Endothelial cell of umbilical vein (primary cell): ENCODE measurements at regions not wholly inside any gene's neighbourhood (a gene's known extent, or its start where the extent isn't known, plus 50 kb on each side); places are given as distances from the start of the nearest gene placed in this dataset.

Experiments
- BruUV-seq: library from RNA; stranded (reverse); fragments of 400-500 nt; replicated peaks from 2 replicates; lab custom pipeline; 2021; lab: Mats Ljungman, UMichigan
- CTCF ChIA-PET: fragments of 300-600, 350-600 bp; sonication (Branson Sonifier 250); formaldehyde crosslinking; loops from one replicate; lab custom pipeline; 2021; ENCODE audit warnings: antibody characterized with exemption, inconsistent platforms; lab: Charles Lee
- POLR2A ChIA-PET: fragments of 300-600, 350-600 bp; sonication (Branson Sonifier 250); formaldehyde crosslinking; loops from one replicate; lab custom pipeline; 2021; ENCODE audit warnings: antibody characterized with exemption, inconsistent platforms; lab: Charles Lee
- DNase-seq: peaks from one replicate; pipeline ENCODE4 v3.0.0-alpha.2; 2011; ENCODE audit warnings: low read depth, low spot score
- FAIRE-seq: peaks from 2 replicates; lab custom pipeline; 2011; peaks lifted over from hg19 to GRCh38; lab: Jason Lieb, UNC
- H2AFZ ChIP-seq: 2 replicates; pipeline ENCODE4 v1.6.0; 2012; ENCODE audit warnings: low read depth, low read length, control low read depth, inconsistent platforms
- H3K27ac ChIP-seq: 2 replicates; pipeline ENCODE4 v1.5.1; 2011; ENCODE audit warnings: low read depth, mild to moderate bottlenecking, control low read depth, low read length, moderate library complexity; ENCODE audit not compliant: insufficient read depth
- H3K27me3 ChIP-seq, 2 experiments: 2 replicates each; pipeline versions ENCODE4 v1.6.0 to v1.6.1; 2011; ENCODE audit warnings: low read length in 2 of 2, mixed read lengths in 1 of 2; ENCODE audit not compliant: control insufficient read depth in 2 of 2, insufficient read depth in 2 of 2
- H3K36me3 ChIP-seq, 2 experiments: 2 replicates in 1 of 2; 3 replicates in 1 of 2; pipeline ENCODE4 v1.5.1; 2011; ENCODE audit warnings: low read length in 2 of 2, mild to moderate bottlenecking in 1 of 2, moderate library complexity in 1 of 2; ENCODE audit not compliant: control insufficient read depth in 2 of 2, insufficient read depth in 2 of 2; ENCODE audit errors: extremely low read depth in 1 of 2
- H3K4me1 ChIP-seq: 3 replicates; pipeline ENCODE4 v1.5.1; 2011; ENCODE audit warnings: mild to moderate bottlenecking, low read length; ENCODE audit not compliant: control insufficient read depth, insufficient read depth; ENCODE audit errors: extremely low read depth
- H3K4me2 ChIP-seq: 2 replicates; pipeline ENCODE4 v1.6.1; 2011; ENCODE audit warnings: low read length, control low read depth, mixed read lengths; ENCODE audit not compliant: insufficient read depth
- H3K4me3 ChIP-seq, 3 experiments: fragments of 200-600 bp in 1 of 3; sonication (generic), shearing (Covaris generic) in 1 of 3; replicated peaks in 1 of 3; 2 replicates each; pipeline ENCODE4 v1.5.1; 2011 to 2016; ENCODE audit warnings: control low read depth in 3 of 3, low read length in 3 of 3, mild to moderate bottlenecking in 2 of 3, inconsistent platforms in 1 of 3, low read depth in 1 of 3, moderate library complexity in 1 of 3; ENCODE audit not compliant: insufficient read depth in 1 of 3
- H3K79me2 ChIP-seq: 2 replicates; pipeline ENCODE4 v1.6.0; 2012; ENCODE audit warnings: low read length, inconsistent platforms; ENCODE audit not compliant: control insufficient read depth, insufficient read depth
- H3K9ac ChIP-seq: replicated peaks from 2 replicates; pipeline ENCODE3; 2011; ENCODE audit warnings: low read length, control low read depth; ENCODE audit not compliant: insufficient read depth; ENCODE audit errors: extremely low read depth
- H3K9me1 ChIP-seq: replicated peaks from 3 replicates; pipeline ENCODE4 v1.6.0; 2011; ENCODE audit warnings: mild to moderate bottlenecking, low read length; ENCODE audit not compliant: control insufficient read depth, insufficient read depth; ENCODE audit errors: extremely low read depth
- H3K9me3 ChIP-seq: replicated peaks from 2 replicates; pipeline ENCODE4 v1.5.1; 2012; ENCODE audit warnings: low read length, inconsistent platforms; ENCODE audit not compliant: control insufficient read depth, insufficient read depth
- H4K20me1 ChIP-seq: replicated peaks from 2 replicates; pipeline ENCODE3; 2011; ENCODE audit warnings: mild to moderate bottlenecking, low read length; ENCODE audit not compliant: control insufficient read depth, insufficient read depth; ENCODE audit errors: extremely low read depth
- EZH2 ChIP-seq: IDR thresholded peaks from 2 replicates; pipeline ENCODE4 v1.6.1; 2012; ENCODE audit warnings: borderline replicate concordance, low read depth, mild to moderate bottlenecking, moderate library complexity, low read length, inconsistent platforms; ENCODE audit not compliant: severe bottlenecking
- FOS ChIP-seq: IDR thresholded peaks from 2 replicates; pipeline ENCODE4 v1.6.1; 2011; ENCODE audit warnings: mild to moderate bottlenecking, low read length, moderate library complexity, borderline replicate concordance; ENCODE audit not compliant: insufficient read depth
- GATA2 ChIP-seq: IDR thresholded peaks from 2 replicates; pipeline ENCODE4 v1.7.0; 2011; ENCODE audit warnings: low read depth, mild to moderate bottlenecking, moderate library complexity, mixed read lengths, low read length; ENCODE audit not compliant: insufficient read length, insufficient read depth
- JUN ChIP-seq: IDR thresholded peaks from 2 replicates; pipeline ENCODE4 v1.6.1; 2011; ENCODE audit warnings: borderline replicate concordance, low read depth; ENCODE audit not compliant: insufficient read length, insufficient read depth
- MAX ChIP-seq: IDR thresholded peaks from 2 replicates; pipeline ENCODE4 v1.6.1; 2011; ENCODE audit not compliant: insufficient read depth, insufficient read length
- MYC ChIP-seq: IDR thresholded peaks from one replicate; pipeline ENCODE4 v1.6.1; 2011; ENCODE audit warnings: mild to moderate bottlenecking, low read depth, low read length
- POLR2A ChIP-seq: IDR thresholded peaks from 2 replicates; pipeline ENCODE4 v1.6.1; 2012; ENCODE audit warnings: low read depth, mild to moderate bottlenecking, control low read depth, low read length
- POLR2AphosphoS5 ChIP-seq: IDR thresholded peaks from 2 replicates; pipeline ENCODE4 v1.6.1; 2012; ENCODE audit warnings: low read depth, mild to moderate bottlenecking, control low read depth, low read length, moderate library complexity; ENCODE audit not compliant: insufficient read depth
- dilution Hi-C: fragments of 300-500 bp; cut with MboI; formaldehyde crosslinking; loops from one replicate; pipeline ENCODE4 v1.15.0; 2019; ENCODE audit warnings: low sequenced_read_pairs; ENCODE audit not compliant: extremely low pct_ligation_motif_present
- intact Hi-C: fragments of 100-400 bp; cut with micrococcal nuclease; formaldehyde crosslinking; loops from one replicate; pipeline ENCODE4 v1.10.0; 2022
- TF ChIP-seq, protein P1 (sequence below), 2 donors: IDR thresholded peaks; 1 replicate in 1 of 2; 2 replicates in 1 of 2; pipeline ENCODE4 v1.5.1; 2011; ENCODE audit warnings: low read length in 2 of 2, mild to moderate bottlenecking in 2 of 2, moderate library complexity in 2 of 2, control low read depth in 1 of 2, inconsistent platforms in 1 of 2, low read depth in 1 of 2; ENCODE audit not compliant: insufficient read depth in 1 of 2; ENCODE audit errors: extremely low read depth in 1 of 2

DNA sequence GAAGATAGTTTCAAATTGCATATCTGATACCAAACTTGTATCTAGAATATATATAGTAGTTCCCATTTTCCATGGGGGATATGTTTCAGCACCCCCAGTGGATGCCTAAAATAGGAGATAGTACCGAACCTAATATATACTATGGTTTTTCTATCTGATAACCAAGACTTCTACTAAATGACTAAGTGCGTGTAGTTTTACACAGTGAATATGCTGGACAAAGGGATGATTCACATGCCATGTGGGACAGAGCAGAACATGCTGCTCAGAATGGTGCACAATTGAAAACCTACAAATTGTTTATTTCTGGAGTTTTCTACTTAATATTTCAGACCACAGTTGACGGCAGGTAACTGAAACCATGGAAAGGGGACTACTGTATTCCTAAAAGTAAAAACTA lies 73.4 kb upstream of the TP63 start:
- CTCF ChIA-PET: no interaction called here
- no peak overlapping the region for H3K4me3 ChIP-seq
- intact Hi-C loops: no loop called here
- H3K79me2 ChIP-seq: no peaks in the 10 kb centered on the region
- no peak overlapping the region for H3K27ac ChIP-seq
- TF ChIP-seq GATA2 (no peak), POLR2AphosphoS5 (no peak), FOS (no peak), POLR2A (no peak), MYC (no peak), JUN (no peak), MAX (no peak), EZH2 (no peak)
- TF ChIP-seq, protein P1, sequence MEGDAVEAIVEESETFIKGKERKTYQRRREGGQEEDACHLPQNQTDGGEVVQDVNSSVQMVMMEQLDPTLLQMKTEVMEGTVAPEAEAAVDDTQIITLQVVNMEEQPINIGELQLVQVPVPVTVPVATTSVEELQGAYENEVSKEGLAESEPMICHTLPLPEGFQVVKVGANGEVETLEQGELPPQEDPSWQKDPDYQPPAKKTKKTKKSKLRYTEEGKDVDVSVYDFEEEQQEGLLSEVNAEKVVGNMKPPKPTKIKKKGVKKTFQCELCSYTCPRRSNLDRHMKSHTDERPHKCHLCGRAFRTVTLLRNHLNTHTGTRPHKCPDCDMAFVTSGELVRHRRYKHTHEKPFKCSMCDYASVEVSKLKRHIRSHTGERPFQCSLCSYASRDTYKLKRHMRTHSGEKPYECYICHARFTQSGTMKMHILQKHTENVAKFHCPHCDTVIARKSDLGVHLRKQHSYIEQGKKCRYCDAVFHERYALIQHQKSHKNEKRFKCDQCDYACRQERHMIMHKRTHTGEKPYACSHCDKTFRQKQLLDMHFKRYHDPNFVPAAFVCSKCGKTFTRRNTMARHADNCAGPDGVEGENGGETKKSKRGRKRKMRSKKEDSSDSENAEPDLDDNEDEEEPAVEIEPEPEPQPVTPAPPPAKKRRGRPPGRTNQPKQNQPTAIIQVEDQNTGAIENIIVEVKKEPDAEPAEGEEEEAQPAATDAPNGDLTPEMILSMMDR (IDR thresholded peaks at IDR 0.05; ENCODE audit: extremely low read depth in 1 of 2, insufficient read depth in 1 of 2, low read depth in 1 of 2, low read length in 2 of 2): no peak
- FAIRE-seq (no peak), DNase-seq (no peak)
- H3K36me3 ChIP-seq: no peaks in the 10 kb centered on the region
- H2AFZ ChIP-seq: no peak overlapping the region
- H3K27me3 ChIP-seq: no peaks in the 10 kb centered on the region
- peaks cover 2% of the 10 kb centered on the region for H3K9me3 ChIP-seq
- H3K4me2 ChIP-seq: no peak overlapping the region
- H3K9me1 ChIP-seq: no peaks in the 10 kb centered on the region
- dilution Hi-C loops: no loop called here
- no peaks in the 10 kb centered on the region for H4K20me1 ChIP-seq
- no peaks in the 10 kb centered on the region for H3K4me1 ChIP-seq
- POLR2A ChIA-PET: no interaction called here
- no TSS peak for BruUV-seq
- no peak overlapping the region for H3K9ac ChIP-seq
